HCT116 (cell line): ENCODE measurements at regions not wholly inside any gene's neighbourhood (a gene's known extent, or its start where the extent isn't known, plus 50 kb on each side); places are given as distances from the start of the nearest gene placed in this dataset.

Experiments used
- ATAC-seq: fragments of 200-7000 bp; cut with Tn5 transposase; 2 replicates; pipeline ENCODE4 v1.9.1; 2020; ENCODE audit warnings: mild to moderate bottlenecking, moderate library complexity
- BruUV-seq: library from RNA; stranded (reverse); fragments of 400-500 nt; replicated peaks from 2 replicates; lab custom pipeline; 2021; lab: Mats Ljungman, UMichigan
- CTCF ChIA-PET: fragments of 300-600 bp; sonication (Branson Sonifier 250); formaldehyde crosslinking; loops from one replicate; lab custom pipeline; 2021; ENCODE audit warnings: antibody characterized with exemption; lab: Charles Lee
- POLR2A ChIA-PET: fragments of 300-600, 350-600 bp; sonication (Branson Sonifier 250); formaldehyde crosslinking; loops from one replicate; lab custom pipeline; 2021; ENCODE audit warnings: antibody characterized with exemption; lab: Charles Lee
- RAD21 ChIA-PET, 2 experiments: fragments of 300-600 bp; sonication (Branson Sonifier 250); formaldehyde crosslinking; loops; one replicate each; lab custom pipeline; 2023; ENCODE audit warnings: low total read pairs in 2 of 2; ENCODE audit not compliant: uncharacterized antibody in 2 of 2, unreplicated experiment in 2 of 2, low non-redundant PET in 1 of 2; lab: Charles Lee
- DNase-seq: peaks from one replicate; pipeline ENCODE4 v3.0.0-alpha.2; 2010; ENCODE audit warnings: low read depth, low spot score
- H2AFZ ChIP-seq: fragments of 200-600 bp; shearing (Covaris generic), sonication (generic); 2 replicates; pipeline ENCODE4 v1.6.1; 2017; ENCODE audit warnings: low read depth, mixed run types, mixed read lengths, antibody characterized with exemption, low read length; ENCODE audit not compliant: poor library complexity, severe bottlenecking
- H3K27ac ChIP-seq: 2 replicates; pipeline ENCODE4 v1.5.1; 2012; ENCODE audit warnings: low read depth, low read length
- H3K27me3 ChIP-seq: fragments of 200-600 bp; sonication (generic); 2 replicates; pipeline ENCODE4 v1.6.1; 2016; ENCODE audit warnings: mixed run types, low read length, mixed read lengths; ENCODE audit not compliant: insufficient read depth
- H3K36me3 ChIP-seq, 2 experiments: fragments of 200-500 bp in 1 of 2; fragments of 200-600 bp in 1 of 2; sonication (Bioruptor generic) in 1 of 2; sonication (generic) in 1 of 2; 2 replicates each; pipeline versions ENCODE4 v1.5.1 to v1.6.1; 2014 to 2016; ENCODE audit warnings: low read length in 2 of 2, inconsistent platforms in 1 of 2, mixed read lengths in 1 of 2, mixed run types in 1 of 2; ENCODE audit not compliant: insufficient read depth in 2 of 2, control insufficient read depth in 1 of 2
- H3K4me1 ChIP-seq, 2 experiments: fragments of 200-600 bp in 1 of 2; sonication (generic) in 1 of 2; 2 replicates each; pipeline versions ENCODE4 v1.5.1 to v1.6.1; 2012 to 2017; ENCODE audit warnings: low read length in 2 of 2, inconsistent platforms in 1 of 2, mild to moderate bottlenecking in 1 of 2, mixed read lengths in 1 of 2, mixed run types in 1 of 2, moderate library complexity in 1 of 2; ENCODE audit not compliant: insufficient read depth in 2 of 2, control insufficient read depth in 1 of 2
- H3K4me2 ChIP-seq: fragments of 200-600 bp; sonication (generic); 2 replicates; pipeline ENCODE4 v1.6.1; 2017; ENCODE audit warnings: mixed run types, low read length, mixed read lengths
- H3K4me3 ChIP-seq, 2 experiments: fragments of 200-600 bp in 1 of 2; sonication (generic) in 1 of 2; replicated peaks in 1 of 2; 2 replicates each; pipeline ENCODE4 v1.5.1; 2011 to 2016; ENCODE audit warnings: low read length in 2 of 2, control low read depth in 1 of 2, low read depth in 1 of 2, mild to moderate bottlenecking in 1 of 2, mixed read lengths in 1 of 2, mixed run types in 1 of 2
- H3K79me2 ChIP-seq: fragments of 200-600 bp; sonication (generic); 2 replicates; pipeline ENCODE4 v1.6.1; 2017; ENCODE audit warnings: mild to moderate bottlenecking, mixed run types, low read length, moderate library complexity, mixed read lengths; ENCODE audit not compliant: insufficient read depth
- H3K9ac ChIP-seq: fragments of 200-600 bp; sonication (generic); 2 replicates; pipeline ENCODE4 v1.6.1; 2016; ENCODE audit warnings: low read length, mixed read lengths
- H3K9me2 ChIP-seq: fragments of 200-600 bp; sonication (generic), shearing (Covaris generic); 2 replicates; pipeline ENCODE4 v1.6.1; 2017; ENCODE audit warnings: mixed run types, mild to moderate bottlenecking, moderate library complexity; ENCODE audit not compliant: insufficient read depth
- H3K9me3 ChIP-seq, 2 experiments: fragments of 200-500 bp in 1 of 2; fragments of 200-600 bp in 1 of 2; sonication (Bioruptor generic) in 1 of 2; sonication (generic) in 1 of 2; 2 replicates each; pipeline ENCODE4 v1.6.1; 2014 to 2017; ENCODE audit warnings: low read length in 2 of 2, mixed read lengths in 2 of 2, inconsistent platforms in 1 of 2, low read depth in 1 of 2, mild to moderate bottlenecking in 1 of 2, mixed run types in 1 of 2, moderate library complexity in 1 of 2; ENCODE audit not compliant: control insufficient read depth in 1 of 2, insufficient read depth in 1 of 2
- H4K20me1 ChIP-seq: fragments of 200-600 bp; sonication (generic), shearing (Covaris generic); 2 replicates; pipeline ENCODE4 v1.6.1; 2017; ENCODE audit warnings: mixed run types, mild to moderate bottlenecking, moderate library complexity; ENCODE audit not compliant: insufficient read depth
- CBX3 ChIP-seq: IDR thresholded peaks from 2 replicates; pipeline ENCODE4 v1.6.1; 2012; ENCODE audit warnings: low read depth
- CTCF ChIP-seq, 3 experiments: fragments of 200-600 bp in 1 of 3; sonication (generic) in 1 of 3; IDR thresholded peaks in 2 of 3; conservative IDR thresholded peaks in 1 of 3; 2 replicates each; pipeline ENCODE4 v1.5.1; 2012 to 2017; ENCODE audit warnings: low read depth in 2 of 3, low read length in 2 of 3, antibody characterized with exemption in 1 of 3, borderline replicate concordance in 1 of 3, control low read depth in 1 of 3, mild to moderate bottlenecking in 1 of 3, mixed read lengths in 1 of 3, mixed run types in 1 of 3, moderate library complexity in 1 of 3; ENCODE audit not compliant: insufficient read depth in 1 of 3
- JUND ChIP-seq: IDR thresholded peaks from 2 replicates; pipeline ENCODE4 v1.6.1; 2012
- POLR2AphosphoS5 ChIP-seq: IDR thresholded peaks from 2 replicates; pipeline ENCODE4 v1.6.1; 2011; ENCODE audit warnings: mild to moderate bottlenecking, low read depth, low read length, moderate library complexity
- SIN3A ChIP-seq: IDR thresholded peaks from 2 replicates; pipeline ENCODE4 v1.6.1; 2012; ENCODE audit warnings: low read depth
- SP1 ChIP-seq: IDR thresholded peaks from 2 replicates; pipeline ENCODE4 v1.6.1; 2012; ENCODE audit warnings: low read depth
- TCF7L2 ChIP-seq: IDR thresholded peaks from 2 replicates; pipeline ENCODE4 v1.7.0; 2011; ENCODE audit warnings: borderline replicate concordance, inconsistent platforms; ENCODE audit not compliant: insufficient read depth, insufficient read length; ENCODE audit errors: extremely low read depth
- YY1 ChIP-seq: IDR thresholded peaks from 2 replicates; pipeline ENCODE4 v1.6.1; 2011; ENCODE audit warnings: low read length, low read depth, moderate library complexity, mild to moderate bottlenecking; ENCODE audit not compliant: insufficient replicate concordance; ENCODE audit errors: extremely low read depth
- ZFX ChIP-seq: fragments of 450-650 bp; IDR thresholded peaks from 2 replicates; pipeline ENCODE4 v1.6.1; 2017
- intact Hi-C: fragments of 100-400 bp; cut with micrococcal nuclease; formaldehyde crosslinking; loops from 2 replicates; pipeline ENCODE4 v1.10.0; 2022
- TF ChIP-seq, protein P1 (sequence below): IDR thresholded peaks from 2 replicates; pipeline ENCODE4 v1.6.1; 2012

DNA sequence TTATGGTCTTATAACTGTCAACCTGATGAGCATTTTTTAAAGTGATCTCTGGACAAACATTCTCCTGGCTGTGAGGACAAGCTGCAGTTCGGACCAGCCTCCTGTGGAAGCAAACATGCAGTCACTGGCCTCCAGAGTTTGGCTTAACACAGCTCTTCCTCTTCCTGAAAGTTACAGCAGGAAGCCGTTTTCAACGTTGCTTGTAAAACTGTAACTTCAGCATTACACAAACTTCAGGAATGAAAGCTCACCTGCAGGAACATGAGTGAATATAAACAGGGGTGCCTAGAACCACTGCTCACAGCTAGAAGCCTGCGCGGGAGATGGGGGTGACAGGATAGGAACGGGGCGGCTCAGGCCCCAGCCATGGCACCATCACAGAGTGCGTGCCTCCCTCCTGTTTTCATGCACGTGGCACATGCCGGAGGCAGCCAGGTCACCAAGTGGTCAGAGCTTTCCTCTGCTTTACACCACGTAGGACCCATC is 292.9 kb upstream of the PITRM1 start (continued):
- no peak for TF ChIP-seq CTCF (IDR thresholded peaks at IDR 0.05 in 2 of 3, conservative IDR thresholded peaks at IDR 0.05 in 1 of 3; ENCODE audit: borderline replicate concordance in 1 of 3, insufficient read depth in 1 of 3, low read depth in 2 of 3, low read length in 2 of 3)
- TF ChIP-seq JUND = no peak
- TF ChIP-seq, protein P1, sequence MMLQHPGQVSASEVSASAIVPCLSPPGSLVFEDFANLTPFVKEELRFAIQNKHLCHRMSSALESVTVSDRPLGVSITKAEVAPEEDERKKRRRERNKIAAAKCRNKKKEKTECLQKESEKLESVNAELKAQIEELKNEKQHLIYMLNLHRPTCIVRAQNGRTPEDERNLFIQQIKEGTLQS = no peak
- TF ChIP-seq, all 23 proteins: peak for 0

DNA sequence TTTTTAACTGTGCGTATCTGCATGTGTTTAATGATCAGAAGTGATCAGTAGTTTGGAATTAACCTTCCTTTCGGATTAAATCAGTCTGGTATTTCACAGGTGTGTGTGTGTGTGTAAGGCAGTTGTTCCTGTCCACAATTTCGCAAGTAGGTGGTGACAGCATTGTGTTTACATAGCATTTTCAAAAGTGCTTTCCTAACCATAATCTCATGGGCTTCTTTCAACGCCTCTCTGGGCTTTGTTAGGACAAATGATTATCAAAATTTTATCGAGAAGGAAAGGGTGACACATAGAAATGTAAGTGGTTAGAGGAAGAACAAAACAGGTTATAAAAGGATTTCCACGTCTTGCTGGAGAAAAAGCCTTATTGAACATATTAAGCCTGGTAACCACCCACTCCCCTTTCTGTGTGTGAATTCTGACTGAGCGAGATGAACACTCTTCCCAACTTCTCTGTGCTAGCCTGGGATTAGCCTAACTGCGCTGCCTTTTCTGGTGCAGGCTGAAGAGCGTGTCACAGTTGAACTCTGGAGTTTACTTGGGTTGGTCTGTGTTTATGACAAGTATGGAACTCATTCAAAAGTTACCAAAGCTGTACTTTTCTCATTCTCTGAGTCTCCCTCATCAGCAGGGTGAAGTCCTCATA is 292.3 kb upstream of the PITRM1 start:
- H3K4me2 ChIP-seq = no peak overlapping the region
- H3K36me3 ChIP-seq = no peaks in the 10 kb centered on the region
- H3K27ac ChIP-seq = no peak overlapping the region
- H3K27me3 ChIP-seq = no peaks in the 10 kb centered on the region
- no peaks in the 10 kb centered on the region for H3K79me2 ChIP-seq
- ChIA-PET POLR2A (no interaction called here), RAD21 (no interaction called here)
- no peaks in the 10 kb centered on the region for H3K9me3 ChIP-seq
- H3K4me3 ChIP-seq = no peak overlapping the region
- BruUV-seq = no TSS peak
- TF ChIP-seq YY1 = no peak
- TF ChIP-seq SIN3A = no peak
- TF ChIP-seq ZFX = no peak
- TF ChIP-seq TCF7L2 = no peak
- TF ChIP-seq CTCF (IDR thresholded peaks at IDR 0.05 in 2 of 3, conservative IDR thresholded peaks at IDR 0.05 in 1 of 3; ENCODE audit: borderline replicate concordance in 1 of 3, insufficient read depth in 1 of 3, low read depth in 2 of 3, low read length in 2 of 3) = no peak
- TF ChIP-seq SP1 = no peak
- no peak for TF ChIP-seq JUND
- no peak for TF ChIP-seq POLR2AphosphoS5
- TF ChIP-seq CBX3 = no peak
- TF ChIP-seq, all 23 proteins: peak for 0
- ATAC-seq (no peak), DNase-seq (no peak)
- Histone ChIP-seq H3K4me1 (peaks cover 28 to 33% of the 10 kb centered on the region in 2 experiments), H3K9ac (no peak overlapping the region), H2AFZ (no peak overlapping the region), H3K9me2 (no peaks in the 10 kb centered on the region), H4K20me1 (no peaks in the 10 kb centered on the region)
- intact Hi-C loops = loop anchor here (5.0 to 10.0 kb wide), 3 partner anchors 218 to 1200 kb away; no protein-coding TSS in a partner anchor
- CTCF ChIA-PET = interaction anchor here (1.3 kb wide), 1 partner anchor 1307 kb away, joined by 3 read pairs; no protein-coding TSS in a partner anchor
